IMR-90 (cell line): ENCODE measurements at regions not wholly inside any gene's neighbourhood (a gene's known extent, or its start where the extent isn't known, plus 50 kb on each side); places are given as distances from the start of the nearest gene placed in this dataset.

Experiments used
- ATAC-seq: fragments of 200-7000 bp; cut with Tn5 transposase; 2 replicates; pipeline ENCODE4 v1.9.1; 2020; ENCODE audit warnings: low read depth, mild to moderate bottlenecking, moderate library complexity
- BruUV-seq: library from RNA; stranded (reverse); fragments of 400-500 nt; replicated peaks from 2 replicates; lab custom pipeline; 2021; lab: Mats Ljungman, UMichigan
- CTCF ChIA-PET: fragments of 300-600 bp; formaldehyde crosslinking; extraction: SDS; loops from one replicate; lab custom pipeline; 2021; ENCODE audit warnings: antibody characterized with exemption; lab: Yijun Ruan, JAX
- POLR2A ChIA-PET: fragments of 300-600 bp; sonication (Branson Sonifier 250); formaldehyde crosslinking; loops from one replicate; lab custom pipeline; 2022; ENCODE audit warnings: antibody characterized with exemption; ENCODE audit not compliant: unreplicated experiment; lab: Charles Lee
- DNase-seq: peaks from one replicate; pipeline ENCODE4 v3.0.0; 2013
- H2AFZ ChIP-seq: replicated peaks from 2 replicates; pipeline ENCODE3; 2013; ENCODE audit warnings: low read length, mild to moderate bottlenecking; ENCODE audit not compliant: poor library complexity
- H2AK5ac ChIP-seq: 2 replicates; pipeline ENCODE4 v1.6.1; 2013; ENCODE audit warnings: low read depth, low read length, inconsistent platforms
- H2AK9ac ChIP-seq: replicated peaks from 2 replicates; pipeline ENCODE3; 2013; ENCODE audit warnings: mild to moderate bottlenecking, low read depth, low read length, moderate library complexity; ENCODE audit not compliant: poor library complexity
- H2BK120ac ChIP-seq: 2 replicates; pipeline ENCODE4 v1.6.1; 2013; ENCODE audit warnings: low read depth, low read length, inconsistent platforms
- H2BK15ac ChIP-seq: 3 replicates; pipeline ENCODE4 v1.6.1; 2013; ENCODE audit warnings: low read depth, low read length, inconsistent platforms
- H2BK20ac ChIP-seq: 2 replicates; pipeline ENCODE4 v1.6.1; 2013; ENCODE audit warnings: low read depth, mild to moderate bottlenecking, inconsistent platforms, low read length, moderate library complexity
- H2BK5ac ChIP-seq: 2 replicates; pipeline ENCODE4 v1.6.1; 2013; ENCODE audit warnings: mild to moderate bottlenecking, low read depth, low read length, inconsistent platforms; ENCODE audit not compliant: poor library complexity, severe bottlenecking
- H3K14ac ChIP-seq: replicated peaks from 2 replicates; pipeline ENCODE4 v1.6.1; 2013; ENCODE audit warnings: low read depth, low read length, inconsistent platforms
- H3K18ac ChIP-seq: 2 replicates; pipeline ENCODE4 v1.6.1; 2013; ENCODE audit warnings: low read depth, low read length, control low read depth
- H3K23ac ChIP-seq: 2 replicates; pipeline ENCODE4 v1.6.1; 2013; ENCODE audit warnings: low read depth, low read length, inconsistent platforms
- H3K27ac ChIP-seq: 2 replicates; pipeline ENCODE4 v1.5.1; 2013; ENCODE audit warnings: mild to moderate bottlenecking, control low read depth, low read length; ENCODE audit not compliant: insufficient read depth
- H3K27me3 ChIP-seq: 2 replicates; pipeline ENCODE4 v1.6.1; 2013; ENCODE audit warnings: low read length; ENCODE audit not compliant: control insufficient read depth, insufficient read depth
- H3K36me3 ChIP-seq: 2 replicates; pipeline ENCODE4 v1.6.1; 2013; ENCODE audit warnings: low read length, mixed read lengths; ENCODE audit not compliant: control insufficient read depth, insufficient read depth
- H3K4ac ChIP-seq: 2 replicates; pipeline ENCODE4 v1.6.1; 2013; ENCODE audit warnings: low read depth, low read length, inconsistent platforms
- H3K4me1 ChIP-seq: 2 replicates; pipeline ENCODE4 v1.6.1; 2013; ENCODE audit warnings: low read length, mixed read lengths; ENCODE audit not compliant: control insufficient read depth, insufficient read depth
- H3K4me2 ChIP-seq: 2 replicates; pipeline ENCODE4 v1.6.1; 2013; ENCODE audit warnings: low read depth, mild to moderate bottlenecking, control low read depth, low read length, moderate library complexity
- H3K4me3 ChIP-seq: 2 replicates; pipeline ENCODE4 v1.5.1; 2013; ENCODE audit warnings: low read depth, mild to moderate bottlenecking, control low read depth, low read length, moderate library complexity; ENCODE audit not compliant: insufficient read depth
- H3K56ac ChIP-seq: 2 replicates; pipeline ENCODE4 v1.6.1; 2013; ENCODE audit warnings: low read length, inconsistent platforms; ENCODE audit not compliant: insufficient read depth; ENCODE audit errors: extremely low read depth
- H3K79me1 ChIP-seq, 2 experiments: 2 replicates each; pipeline ENCODE4 v1.6.1; 2013; ENCODE audit warnings: low read length in 2 of 2, inconsistent platforms in 1 of 2, low read depth in 1 of 2
- H3K9ac ChIP-seq: 2 replicates; pipeline ENCODE4 v1.6.1; 2013; ENCODE audit warnings: low read depth, low read length, control low read depth
- H3K9me1 ChIP-seq: 2 replicates; pipeline ENCODE4 v1.6.1; 2013; ENCODE audit warnings: low read length, inconsistent platforms; ENCODE audit not compliant: insufficient read depth
- H3K9me3 ChIP-seq: 2 replicates; pipeline ENCODE4 v1.6.1; 2013; ENCODE audit warnings: low read length; ENCODE audit not compliant: control insufficient read depth, insufficient read depth
- H4K20me1 ChIP-seq: 2 replicates; pipeline ENCODE4 v1.6.1; 2013; ENCODE audit warnings: low read length, inconsistent platforms; ENCODE audit not compliant: insufficient read depth
- H4K5ac ChIP-seq: 2 replicates; pipeline ENCODE4 v1.6.1; 2013; ENCODE audit warnings: mild to moderate bottlenecking, low read depth, low read length, control low read depth
- H4K8ac ChIP-seq, 2 experiments: 2 replicates each; pipeline ENCODE4 v1.6.1; 2013; ENCODE audit warnings: low read depth in 2 of 2, low read length in 2 of 2, control low read depth in 1 of 2, inconsistent platforms in 1 of 2
- H4K91ac ChIP-seq: 2 replicates; pipeline ENCODE4 v1.6.1; 2013; ENCODE audit warnings: low read depth, low read length, inconsistent platforms; ENCODE audit not compliant: insufficient read depth
- BHLHE40 ChIP-seq: fragments of 150-350 bp; IDR thresholded peaks from 2 replicates; pipeline ENCODE4 v1.6.1; 2016; ENCODE audit warnings: mild to moderate bottlenecking, low read depth, low read length
- CEBPB ChIP-seq: IDR thresholded peaks from 2 replicates; pipeline ENCODE4 v1.6.1; 2012; ENCODE audit warnings: low read depth, low read length, improper control_type of control experiment
- CHD1 ChIP-seq: IDR thresholded peaks from 2 replicates; pipeline ENCODE4 v1.6.1; 2012; ENCODE audit warnings: low read depth, low read length, improper control_type of control experiment
- FOS ChIP-seq: fragments of 150-350 bp; IDR thresholded peaks from 2 replicates; pipeline ENCODE4 v1.6.1; 2016; ENCODE audit warnings: low read depth, low read length
- MAFK ChIP-seq: IDR thresholded peaks from 2 replicates; pipeline ENCODE4 v1.6.1; 2012; ENCODE audit warnings: low read depth, low read length, improper control_type of control experiment
- MAZ ChIP-seq: IDR thresholded peaks from 2 replicates; pipeline ENCODE4 v1.6.1; 2012; ENCODE audit warnings: low read depth, mild to moderate bottlenecking, low read length, improper control_type of control experiment, moderate library complexity, borderline replicate concordance
- NFE2L2 ChIP-seq: fragments of 150-350 bp; IDR thresholded peaks from 2 replicates; pipeline ENCODE4 v1.6.1; 2016; ENCODE audit warnings: low read depth, mild to moderate bottlenecking, low read length
- RAD21 ChIP-seq: IDR thresholded peaks from 2 replicates; pipeline ENCODE4 v1.6.1; 2012; ENCODE audit warnings: low read length, improper control_type of control experiment
- RCOR1 ChIP-seq: IDR thresholded peaks from 2 replicates; pipeline ENCODE4 v1.6.1; 2012; ENCODE audit warnings: mild to moderate bottlenecking, low read length, improper control_type of control experiment; ENCODE audit not compliant: insufficient replicate concordance
- RFX5 ChIP-seq: IDR thresholded peaks from 2 replicates; pipeline ENCODE4 v1.8.0; 2012; ENCODE audit warnings: low read depth, mild to moderate bottlenecking, low read length, moderate library complexity
- SMC3 ChIP-seq: fragments of 150-350 bp; IDR thresholded peaks from 2 replicates; pipeline ENCODE4 v1.6.1; 2016; ENCODE audit warnings: low read depth, mild to moderate bottlenecking, antibody characterized with exemption, low read length, moderate library complexity
- USF2 ChIP-seq: fragments of 150-350 bp; IDR thresholded peaks from 2 replicates; pipeline ENCODE4 v1.6.1; 2017; ENCODE audit warnings: mild to moderate bottlenecking, antibody characterized with exemption, low read length, low read depth
- WGBS, 2 experiments: methylation state at CpG; one replicate each; pipeline versions ENCODE4 v1.1.5 to v1.1.7; 2013; ENCODE audit warnings: missing lambda C conversion rate in 2 of 2; ENCODE audit not compliant: insufficient read length in 1 of 2; ENCODE audit errors: extremely low coverage in 2 of 2; 5-methylcytosine and 5-hydroxymethylcytosine counted together
- dilution Hi-C: fragments of 300-500 bp; cut with HindIII; formaldehyde crosslinking; loops from one replicate; pipeline ENCODE4 v1.14.3; 2018; ENCODE audit warnings: low sequenced_read_pairs; ENCODE audit not compliant: unreplicated experiment
- in situ Hi-C: fragments of 300-500 bp; cut with MboI; formaldehyde crosslinking; loops from 3 replicates; pipeline ENCODE4 v1.14.3; 2019; ENCODE audit warnings: low sequenced_read_pairs, inconsistent platforms, mixed read lengths
- intact Hi-C: fragments of 100-400 bp; cut with micrococcal nuclease; formaldehyde crosslinking; loops from 2 replicates; pipeline ENCODE4 v1.10.0; 2022
- TF ChIP-seq, protein P1 (sequence below): fragments of 150-350 bp; IDR thresholded peaks from 2 replicates; pipeline ENCODE4 v1.6.1; 2016; ENCODE audit warnings: low read depth, mild to moderate bottlenecking, low read length, moderate library complexity, borderline replicate concordance

- H4K91ac ChIP-seq: no peak overlapping the region
- no peak overlapping the region for H3K27ac ChIP-seq
- no TSS peak for BruUV-seq
- no peak overlapping the region for H2AK9ac ChIP-seq
- no peak overlapping the region for H3K4ac ChIP-seq
- no peak overlapping the region for H2AFZ ChIP-seq
- no peaks in the 10 kb centered on the region for H3K79me1 ChIP-seq
- H4K5ac ChIP-seq: no peak overlapping the region
- WGBS, 2 experiments: no CpG with 5 or more reads among the region's 1 CpG
- no peak overlapping the region for H2BK120ac ChIP-seq
- H3K4me1 ChIP-seq: no peaks in the 10 kb centered on the region
- ChIA-PET POLR2A (no interaction called here), CTCF (no interaction called here)
- H4K8ac ChIP-seq: no peak overlapping the region
- H2BK5ac ChIP-seq: no peak overlapping the region
- no peak for DNase-seq
- H3K27me3 ChIP-seq: no peaks in the 10 kb centered on the region
- in situ Hi-C loops (no loop called here), dilution Hi-C loops (no loop called here), intact Hi-C loops (no loop called here)
- H4K20me1 ChIP-seq: no peaks in the 10 kb centered on the region
- no peak overlapping the region for H3K4me2 ChIP-seq
- H3K23ac ChIP-seq: no peak overlapping the region
- no peak for ATAC-seq
- no peaks in the 10 kb centered on the region for H3K9me3 ChIP-seq
- no peak overlapping the region for H3K18ac ChIP-seq
- TF ChIP-seq CEBPB (no peak), NFE2L2 (no peak), MAZ (no peak), MAFK (no peak), FOS (no peak), SMC3 (no peak), RAD21 (no peak), RFX5 (no peak), BHLHE40 (no peak), RCOR1 (no peak), CHD1 (no peak), USF2 (no peak)
- TF ChIP-seq, protein P1, sequence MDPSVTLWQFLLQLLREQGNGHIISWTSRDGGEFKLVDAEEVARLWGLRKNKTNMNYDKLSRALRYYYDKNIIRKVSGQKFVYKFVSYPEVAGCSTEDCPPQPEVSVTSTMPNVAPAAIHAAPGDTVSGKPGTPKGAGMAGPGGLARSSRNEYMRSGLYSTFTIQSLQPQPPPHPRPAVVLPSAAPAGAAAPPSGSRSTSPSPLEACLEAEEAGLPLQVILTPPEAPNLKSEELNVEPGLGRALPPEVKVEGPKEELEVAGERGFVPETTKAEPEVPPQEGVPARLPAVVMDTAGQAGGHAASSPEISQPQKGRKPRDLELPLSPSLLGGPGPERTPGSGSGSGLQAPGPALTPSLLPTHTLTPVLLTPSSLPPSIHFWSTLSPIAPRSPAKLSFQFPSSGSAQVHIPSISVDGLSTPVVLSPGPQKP: no peak
- no peak overlapping the region for H2BK15ac ChIP-seq
- H3K4me3 ChIP-seq: no peak overlapping the region
- H3K9me1 ChIP-seq: no peaks in the 10 kb centered on the region
- no peak overlapping the region for H2AK5ac ChIP-seq
- no peak overlapping the region for H3K14ac ChIP-seq
- no peaks in the 10 kb centered on the region for H3K36me3 ChIP-seq
- H2BK20ac ChIP-seq: no peak overlapping the region
- H3K56ac ChIP-seq: no peak overlapping the region
- no peak overlapping the region for H3K9ac ChIP-seq
These were observed 1112.4 kb downstream of the STIM2 start for GRCh38 chr4:27973056-27973455.
